DND-41 (cell line): ENCODE measurements at regions not wholly inside any gene's neighbourhood (a gene's known extent, or its start where the extent isn't known, plus 50 kb on each side); places are given as distances from the start of the nearest gene placed in this dataset.

Experiments
- CTCF ChIP-seq: IDR thresholded peaks from 2 replicates; pipeline ENCODE4 v1.5.1; 2012; ENCODE audit warnings: borderline replicate concordance, low read length, moderate library complexity, mild to moderate bottlenecking; ENCODE audit not compliant: poor library complexity, severe bottlenecking; ENCODE audit errors: extremely low read depth
- EZH2 ChIP-seq: IDR thresholded peaks from 3 replicates; pipeline ENCODE4 v1.6.1; 2012; ENCODE audit warnings: borderline replicate concordance, low read depth, mild to moderate bottlenecking, moderate library complexity, low read length, inconsistent platforms; ENCODE audit not compliant: severe bottlenecking

GRCh38 chr7:47088329-47089067 is 493.4 kb downstream of the TNS3 start:
- TF ChIP-seq CTCF (peak; percentile 73), EZH2 (no peak)
